ENCODE measurements at regions not wholly inside any gene's neighbourhood (a gene's known extent, or its start where the extent isn't known, plus 50 kb on each side); places are given as distances from the start of the nearest gene placed in this dataset.

- TF ChIP-seq ZSCAN18 (CRISPR knock-in tag; IDR thresholded peaks at IDR 0.05) (no peak), MLX (CRISPR knock-in tag; IDR thresholded peaks at IDR 0.05) (no peak), JUN (CRISPR knock-in tag; IDR thresholded peaks at IDR 0.05) (no peak), CTCF (IDR thresholded peaks at IDR 0.05) (no peak)
Observed at GRCh38 chr3:177835008-177835407, 637.7 kb upstream of the TBL1XR1 start.
